Hepatocyte (in vitro differentiated cells): ENCODE measurements at regions not wholly inside any gene's neighbourhood (a gene's known extent, or its start where the extent isn't known, plus 50 kb on each side); places are given as distances from the start of the nearest gene placed in this dataset.
"Not testable (repeated sequence)": the region's sequence is repeated elsewhere in the genome, so short reads cannot be mapped to it uniquely, and the experiment has no call there.

Experiments
- DNase-seq: peaks from one replicate; pipeline ENCODE4 v3.0.0-alpha.2; 2016; ENCODE audit warnings: low spot score
- H2AFZ ChIP-seq: fragments of 200-600 bp; sonication (generic); 2 replicates; pipeline ENCODE4 v1.6.0; 2016; ENCODE audit warnings: antibody characterized with exemption, mild to moderate bottlenecking
- H3K27ac ChIP-seq: fragments of 200-600 bp; sonication (generic); 2 replicates; pipeline ENCODE4 v1.5.1; 2016; ENCODE audit warnings: mild to moderate bottlenecking
- H3K27me3 ChIP-seq: fragments of 200-600 bp; sonication (generic); 2 replicates; pipeline ENCODE4 v1.6.1; 2016
- H3K36me3 ChIP-seq: fragments of 200-600 bp; sonication (generic); replicated peaks from 2 replicates; pipeline ENCODE4 v1.5.1; 2016; ENCODE audit warnings: low read depth; ENCODE audit not compliant: insufficient read depth
- H3K4me1 ChIP-seq: fragments of 200-600 bp; sonication (generic); 2 replicates; pipeline ENCODE4 v1.5.1; 2016; ENCODE audit warnings: mild to moderate bottlenecking, moderate library complexity; ENCODE audit not compliant: insufficient read depth
- H3K4me2 ChIP-seq: fragments of 200-600 bp; sonication (generic); 2 replicates; pipeline ENCODE4 v1.6.0; 2016
- H3K4me3 ChIP-seq: fragments of 200-600 bp; sonication (generic); 2 replicates; pipeline ENCODE4 v1.5.1; 2016; ENCODE audit warnings: mild to moderate bottlenecking
- H3K79me2 ChIP-seq: fragments of 200-600 bp; sonication (generic); 2 replicates; pipeline ENCODE4 v1.6.0; 2017; ENCODE audit warnings: mild to moderate bottlenecking
- H3K9me2 ChIP-seq: fragments of 200-600 bp; sonication (generic); replicated peaks from 2 replicates; pipeline ENCODE4 v1.6.0; 2017; ENCODE audit warnings: mild to moderate bottlenecking; ENCODE audit not compliant: insufficient read depth
- H3K9me3 ChIP-seq: fragments of 200-600 bp; sonication (generic); 2 replicates; pipeline ENCODE4 v1.5.1; 2016; ENCODE audit warnings: low read depth, mild to moderate bottlenecking
- H4K20me1 ChIP-seq: fragments of 200-600 bp; sonication (generic); 2 replicates; pipeline ENCODE4 v1.6.0; 2016; ENCODE audit warnings: mild to moderate bottlenecking; ENCODE audit not compliant: insufficient read depth, poor library complexity, severe bottlenecking
- EZH2 ChIP-seq: fragments of 200-600 bp; sonication (generic); IDR thresholded peaks from 2 replicates; pipeline ENCODE4 v1.6.1; 2016; ENCODE audit warnings: antibody characterized with exemption, mild to moderate bottlenecking, borderline replicate concordance
- EZH2phosphoT487 ChIP-seq: fragments of 200-600 bp; sonication (generic); IDR thresholded peaks from one replicate; pipeline ENCODE4 v1.6.1; 2018; ENCODE audit warnings: antibody characterized with exemption, mild to moderate bottlenecking, low read depth, moderate library complexity; ENCODE audit not compliant: unreplicated experiment, severe bottlenecking
- WGBS: methylation state at CpG from one replicate; pipeline ENCODE4 v1.1.6; 2016; ENCODE audit warnings: low lambda C conversion rate; ENCODE audit errors: missing lambda C conversion rate; 5-methylcytosine and 5-hydroxymethylcytosine counted together
- TF ChIP-seq, protein P1 (sequence below): fragments of 200-600 bp; sonication (generic); IDR thresholded peaks from 2 replicates; pipeline ENCODE4 v1.5.1; 2016; ENCODE audit warnings: antibody characterized with exemption, mild to moderate bottlenecking; ENCODE audit not compliant: poor library complexity

- H3K4me2 ChIP-seq = no peak overlapping the region
Observed at GRCh38 chr3:79954756-79955155, 187.0 kb upstream of the ROBO1 start.

DNA sequence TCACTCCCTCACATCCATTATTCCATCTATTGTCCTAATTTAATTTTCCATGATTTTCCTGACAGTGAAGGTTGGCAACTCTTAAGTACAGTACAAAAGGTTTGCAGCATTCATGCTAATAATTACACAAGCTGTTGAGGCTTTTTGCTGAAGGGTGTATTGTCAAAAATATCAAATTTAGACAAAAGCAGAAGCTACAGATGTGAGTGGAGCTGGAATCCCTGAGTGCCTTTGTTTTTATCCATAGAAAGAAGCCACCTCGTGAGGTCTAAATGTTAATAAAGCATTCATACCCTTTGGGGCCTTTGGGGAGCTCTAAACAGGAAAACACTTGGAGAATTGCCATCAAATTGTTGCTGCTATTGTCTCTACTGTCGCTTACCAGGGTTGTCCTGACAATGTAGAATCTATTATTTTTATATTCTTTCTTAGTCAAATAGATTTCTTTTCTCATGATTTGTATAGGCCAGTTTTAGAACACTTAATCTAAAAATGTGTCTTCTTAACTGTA, 185.8 kb upstream of the ROBO1 start:
- WGBS = 73% methylated on average over 2 of the region's 2 CpGs
- TF ChIP-seq EZH2phosphoT487 (no peak), EZH2 (no peak)
- TF ChIP-seq, protein P1, sequence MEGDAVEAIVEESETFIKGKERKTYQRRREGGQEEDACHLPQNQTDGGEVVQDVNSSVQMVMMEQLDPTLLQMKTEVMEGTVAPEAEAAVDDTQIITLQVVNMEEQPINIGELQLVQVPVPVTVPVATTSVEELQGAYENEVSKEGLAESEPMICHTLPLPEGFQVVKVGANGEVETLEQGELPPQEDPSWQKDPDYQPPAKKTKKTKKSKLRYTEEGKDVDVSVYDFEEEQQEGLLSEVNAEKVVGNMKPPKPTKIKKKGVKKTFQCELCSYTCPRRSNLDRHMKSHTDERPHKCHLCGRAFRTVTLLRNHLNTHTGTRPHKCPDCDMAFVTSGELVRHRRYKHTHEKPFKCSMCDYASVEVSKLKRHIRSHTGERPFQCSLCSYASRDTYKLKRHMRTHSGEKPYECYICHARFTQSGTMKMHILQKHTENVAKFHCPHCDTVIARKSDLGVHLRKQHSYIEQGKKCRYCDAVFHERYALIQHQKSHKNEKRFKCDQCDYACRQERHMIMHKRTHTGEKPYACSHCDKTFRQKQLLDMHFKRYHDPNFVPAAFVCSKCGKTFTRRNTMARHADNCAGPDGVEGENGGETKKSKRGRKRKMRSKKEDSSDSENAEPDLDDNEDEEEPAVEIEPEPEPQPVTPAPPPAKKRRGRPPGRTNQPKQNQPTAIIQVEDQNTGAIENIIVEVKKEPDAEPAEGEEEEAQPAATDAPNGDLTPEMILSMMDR = no peak
- Histone ChIP-seq H3K27ac (no peak overlapping the region), H3K79me2 (no peaks in the 10 kb centered on the region), H4K20me1 (no peaks in the 10 kb centered on the region), H3K9me2 (no peaks in the 10 kb centered on the region), H3K4me1 (no peaks in the 10 kb centered on the region), H3K27me3 (no peaks in the 10 kb centered on the region), H3K4me3 (no peak overlapping the region), H3K9me3 (no peaks in the 10 kb centered on the region), H2AFZ (no peak overlapping the region), H3K4me2 (no peak overlapping the region), H3K36me3 (no peaks in the 10 kb centered on the region)
- no peak for DNase-seq

More at GRCh38 chr3:79954756-79955155, 187.0 kb upstream of the ROBO1 start:
- no peak for DNase-seq
- H3K9me2 ChIP-seq = no peaks in the 10 kb centered on the region
- no peaks in the 10 kb centered on the region for H3K9me3 ChIP-seq
- no peak overlapping the region for H3K27ac ChIP-seq
- no peak overlapping the region for H2AFZ ChIP-seq
- no peaks in the 10 kb centered on the region for H3K4me1 ChIP-seq
- H3K27me3 ChIP-seq = no peaks in the 10 kb centered on the region
- no peaks in the 10 kb centered on the region for H3K36me3 ChIP-seq
- H3K4me3 ChIP-seq = no peak overlapping the region
- no peaks in the 10 kb centered on the region for H3K79me2 ChIP-seq
- TF ChIP-seq EZH2phosphoT487 (no peak), EZH2 (no peak)
- TF ChIP-seq, protein P1 = no peak
- H4K20me1 ChIP-seq = no peaks in the 10 kb centered on the region
- WGBS = 81% methylated on average over 5 of the region's 5 CpGs

GRCh38 chr3:79951426-79951825, 183.6 kb upstream of the ROBO1 start:
- 99% methylated on average over 18 of the region's 23 CpGs for WGBS
- DNase-seq, H3K4me3 ChIP-seq, H2AFZ ChIP-seq, H3K79me2 ChIP-seq, H3K4me1 ChIP-seq, H3K27me3 ChIP-seq, H3K9me2 ChIP-seq, H3K9me3 ChIP-seq, H4K20me1 ChIP-seq, H3K36me3 ChIP-seq, H3K4me2 ChIP-seq, H3K27ac ChIP-seq: not testable (repeated sequence)

GRCh38 chr3:79947957-79948356, 180.2 kb upstream of the ROBO1 start:
- WGBS = 94% methylated on average over 2 of the region's 2 CpGs
- no peaks in the 10 kb centered on the region for H3K9me3 ChIP-seq
- no peak overlapping the region for H2AFZ ChIP-seq
- no peaks in the 10 kb centered on the region for H3K4me1 ChIP-seq
- H3K4me3 ChIP-seq = no peak overlapping the region
- no peaks in the 10 kb centered on the region for H3K27me3 ChIP-seq
- no peak overlapping the region for H3K4me2 ChIP-seq
- no peaks in the 10 kb centered on the region for H3K36me3 ChIP-seq
- no peak for DNase-seq
- TF ChIP-seq, protein P1 = no peak
- TF ChIP-seq EZH2phosphoT487 (no peak), EZH2 (no peak)
- H3K79me2 ChIP-seq = no peaks in the 10 kb centered on the region
- no peak overlapping the region for H3K27ac ChIP-seq
- no peaks in the 10 kb centered on the region for H4K20me1 ChIP-seq
- H3K9me2 ChIP-seq = no peaks in the 10 kb centered on the region
